CD14-positive monocyte (primary cell): ENCODE measurements at regions not wholly inside any gene's neighbourhood (a gene's known extent, or its start where the extent isn't known, plus 50 kb on each side); places are given as distances from the start of the nearest gene placed in this dataset.

Experiments
- DNase-seq, 3 donors: peaks; one replicate each; pipeline ENCODE4 v3.0.0-alpha.2; 2011 to 2022
- H2AFZ ChIP-seq: 2 replicates; pipeline ENCODE4 v1.6.0; 2012; ENCODE audit warnings: mild to moderate bottlenecking, low read depth, low read length, inconsistent platforms; ENCODE audit not compliant: insufficient read depth, poor library complexity, severe bottlenecking
- H3K27ac ChIP-seq, 2 donors: 1 replicate in 1 of 2; 2 replicates in 1 of 2; pipeline ENCODE4 v1.5.1; 2012 to 2013; ENCODE audit warnings: low read length in 2 of 2, control low read depth in 1 of 2, inconsistent platforms in 1 of 2, low read depth in 1 of 2, mild to moderate bottlenecking in 1 of 2
- H3K27me3 ChIP-seq, 2 donors: one replicate each; pipeline versions ENCODE4 v1.6.0 to v1.6.1; 2011 to 2013; ENCODE audit warnings: low read length in 2 of 2; ENCODE audit not compliant: control insufficient read depth in 2 of 2, insufficient read depth in 2 of 2
- H3K36me3 ChIP-seq, 2 donors: replicated peaks in 1 of 2; 1 replicate in 1 of 2; 2 replicates in 1 of 2; pipeline versions ENCODE4 v1.5.1 to v1.6.1; 2012 to 2013; ENCODE audit warnings: low read length in 2 of 2, control low read depth in 1 of 2, inconsistent platforms in 1 of 2, mild to moderate bottlenecking in 1 of 2; ENCODE audit not compliant: insufficient read depth in 2 of 2, control insufficient read depth in 1 of 2
- H3K4me1 ChIP-seq, 2 donors: 1 replicate in 1 of 2; 2 replicates in 1 of 2; pipeline versions ENCODE4 v1.5.1 to v1.6.1; 2012 to 2013; ENCODE audit warnings: low read length in 2 of 2, control low read depth in 1 of 2, inconsistent platforms in 1 of 2, mild to moderate bottlenecking in 1 of 2, moderate library complexity in 1 of 2; ENCODE audit not compliant: insufficient read depth in 2 of 2, control insufficient read depth in 1 of 2
- H3K4me2 ChIP-seq: replicated peaks from 2 replicates; pipeline ENCODE3; 2012; ENCODE audit warnings: low read length, moderate library complexity, mild to moderate bottlenecking; ENCODE audit not compliant: poor library complexity, severe bottlenecking; ENCODE audit errors: extremely low read depth
- H3K4me3 ChIP-seq, 3 experiments: fragments of 200-600 bp in 1 of 3; sonication (generic) in 1 of 3; replicated peaks in 1 of 3; 1 replicate in 2 of 3; 2 replicates in 1 of 3; pipeline ENCODE4 v1.5.1; 2011 to 2013; ENCODE audit warnings: low read length in 3 of 3, mild to moderate bottlenecking in 3 of 3, control low read depth in 2 of 3, low read depth in 2 of 3, inconsistent platforms in 1 of 3, moderate library complexity in 1 of 3
- H3K79me2 ChIP-seq: 2 replicates; pipeline ENCODE4 v1.6.0; 2012; ENCODE audit warnings: mild to moderate bottlenecking, control low read depth, inconsistent platforms, low read length, moderate library complexity; ENCODE audit not compliant: insufficient read depth
- H3K9ac ChIP-seq: 2 replicates; pipeline ENCODE4 v1.6.0; 2017; ENCODE audit warnings: low read length, mild to moderate bottlenecking; ENCODE audit not compliant: insufficient read depth, poor library complexity, severe bottlenecking
- H3K9me3 ChIP-seq, 2 donors: replicated peaks in 1 of 2; 1 replicate in 1 of 2; 2 replicates in 1 of 2; pipeline versions ENCODE4 v1.5.1 to v1.6.1; 2012 to 2013; ENCODE audit warnings: low read length in 2 of 2, control low read depth in 1 of 2; ENCODE audit not compliant: control insufficient read depth in 1 of 2, insufficient read depth in 1 of 2
- H4K20me1 ChIP-seq: 2 replicates; pipeline ENCODE4 v1.6.0; 2012; ENCODE audit warnings: mild to moderate bottlenecking, low read length, control low read depth, moderate library complexity; ENCODE audit not compliant: insufficient read depth
- H3K27ac Mint-ChIP-seq, 7 donors: one replicate each; pipeline ENCODE4 v1.8.0; 2020; ENCODE audit warnings: mild to moderate bottlenecking in 7 of 7, mixed read lengths in 7 of 7, moderate library complexity in 6 of 7, inconsistent platforms in 2 of 7
- H3K27me3 Mint-ChIP-seq, 3 donors: one replicate each; pipeline ENCODE4 v1.8.0; 2021 to 2022; ENCODE audit warnings: low read depth in 3 of 3, mild to moderate bottlenecking in 3 of 3, mixed read lengths in 3 of 3, moderate library complexity in 3 of 3, inconsistent platforms in 1 of 3
- H3K36me3 Mint-ChIP-seq, 2 donors: one replicate each; pipeline ENCODE4 v1.8.0; 2020; ENCODE audit warnings: mixed read lengths in 2 of 2, inconsistent platforms in 1 of 2, mild to moderate bottlenecking in 1 of 2
- H3K4me1 Mint-ChIP-seq: one replicate; pipeline ENCODE4 v1.8.0; 2020; ENCODE audit warnings: mild to moderate bottlenecking, mixed read lengths
- H3K4me3 Mint-ChIP-seq, 2 donors: one replicate each; pipeline ENCODE4 v1.8.0; 2020; ENCODE audit warnings: mild to moderate bottlenecking in 2 of 2, mixed read lengths in 2 of 2, moderate library complexity in 1 of 2
- H3K9me3 Mint-ChIP-seq, 7 donors: one replicate each; pipeline ENCODE4 v1.8.0; 2020 to 2022; ENCODE audit warnings: mixed read lengths in 7 of 7, mild to moderate bottlenecking in 6 of 7, moderate library complexity in 6 of 7, inconsistent platforms in 2 of 7
- CTCF ChIP-seq: fragments of 200-600 bp; IDR thresholded peaks from one replicate; pipeline ENCODE4 v1.8.0; 2022; ENCODE audit warnings: antibody characterized with exemption, mild to moderate bottlenecking
- WGBS: methylation state at CpG from one replicate; pipeline ENCODE4 v1.1.5; 2013; ENCODE audit warnings: missing lambda C conversion rate; ENCODE audit not compliant: insufficient coverage; 5-methylcytosine and 5-hydroxymethylcytosine counted together
- intact Hi-C, 2 donors: fragments of 100-400 bp; cut with micrococcal nuclease; formaldehyde crosslinking; loops; one replicate each; pipeline versions ENCODE4 v1.15.0 to v1.15.1; 2023

DNA sequence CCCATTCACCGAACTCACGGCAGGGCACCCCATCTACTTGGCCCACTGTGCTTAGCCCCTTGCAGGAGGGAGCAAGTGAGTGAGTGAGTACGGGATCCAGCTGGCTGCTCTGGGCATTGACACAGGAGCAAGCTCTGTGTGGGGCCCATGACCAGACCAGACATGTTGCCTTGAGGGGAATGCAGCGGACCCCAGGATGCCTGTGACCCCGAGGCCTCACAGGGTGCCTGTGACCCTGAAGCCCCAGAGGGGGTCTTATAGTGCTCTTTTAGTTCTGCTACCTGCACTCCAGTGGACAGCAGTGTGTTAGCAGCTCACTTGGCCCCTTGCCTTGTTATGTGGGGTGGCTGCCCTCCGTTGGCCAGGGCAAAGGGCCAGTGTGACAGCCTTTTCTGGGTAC is 255.8 kb downstream of the ETNK1 start:
- intact Hi-C loops = no loop called here
- Mint-ChIP-seq H3K4me1 (peaks cover 5% of the 10 kb centered on the region), H3K27me3 (peaks cover 0 to 2% (median 0%) of the 10 kb centered on the region in 3 donors), H3K4me3 (no peak overlapping the region), H3K36me3 (no peaks in the 10 kb centered on the region), H3K27ac (no peak overlapping the region), H3K9me3 (peaks cover 2 to 13% (median 5%) of the 10 kb centered on the region in 7 donors)
- 83% methylated on average over 4 of the region's 6 CpGs for WGBS
- DNase-seq = no peak
- Histone ChIP-seq H3K9ac (no peak overlapping the region), H3K9me3 (peaks cover 0 to 7% of the 10 kb centered on the region in 2 donors), H3K4me2 (no peak overlapping the region), H3K27me3 (no peaks in the 10 kb centered on the region), H3K79me2 (no peaks in the 10 kb centered on the region), H2AFZ (no peak overlapping the region), H3K36me3 (no peaks in the 10 kb centered on the region), H4K20me1 (no peaks in the 10 kb centered on the region), H3K27ac (no peak overlapping the region), H3K4me3 (no peak overlapping the region), H3K4me1 (peaks cover 0 to 5% of the 10 kb centered on the region in 2 donors)
- TF ChIP-seq CTCF = no peak

DNA sequence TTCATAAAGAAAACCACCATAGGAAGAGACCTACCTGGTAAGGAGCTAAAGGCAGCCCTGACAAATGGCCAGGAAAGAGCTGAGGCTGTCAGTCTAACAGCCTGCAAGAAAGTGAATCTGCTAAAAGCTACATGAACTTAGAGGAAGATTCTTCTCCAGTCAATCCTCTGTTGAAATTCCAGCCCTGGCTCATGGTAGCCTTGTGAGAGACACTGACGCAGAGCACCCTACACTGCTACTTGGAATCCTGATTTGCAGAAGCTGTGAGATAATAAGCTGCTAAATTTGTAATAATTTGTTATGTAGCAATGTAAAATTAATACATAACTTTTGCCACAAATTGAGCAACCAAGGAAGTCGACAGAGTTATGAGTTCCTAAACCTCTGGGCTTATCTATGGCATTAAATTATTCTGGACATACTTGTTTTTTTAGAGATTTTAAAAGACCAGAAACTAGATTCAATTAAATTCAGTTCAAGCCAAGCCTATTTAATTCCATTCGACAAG is 257.0 kb downstream of the ETNK1 start:
- TF ChIP-seq CTCF = no peak
- Mint-ChIP-seq H3K4me1 (peaks cover 5% of the 10 kb centered on the region), H3K36me3 (no peaks in the 10 kb centered on the region), H3K9me3 (peaks cover 0 to 3% (median 2%) of the 10 kb centered on the region in 7 donors), H3K4me3 (no peak overlapping the region), H3K27me3 (peaks cover 0 to 2% (median 0%) of the 10 kb centered on the region in 3 donors), H3K27ac (no peak overlapping the region)
- Histone ChIP-seq H3K9me3 (no peaks in the 10 kb centered on the region), H3K9ac (no peak overlapping the region), H4K20me1 (no peaks in the 10 kb centered on the region), H3K79me2 (no peaks in the 10 kb centered on the region), H3K4me3 (no peak overlapping the region), H3K36me3 (no peaks in the 10 kb centered on the region), H3K4me2 (no peak overlapping the region), H3K27ac (no peak overlapping the region), H3K4me1 (peaks cover 0 to 5% of the 10 kb centered on the region in 2 donors), H2AFZ (no peak overlapping the region), H3K27me3 (no peaks in the 10 kb centered on the region)
- no peak for DNase-seq
- no CpG with 5 or more reads among the region's 3 CpGs for WGBS
- intact Hi-C loops = no loop called here
